ENCODE measurements at regions not wholly inside any gene's neighbourhood (a gene's known extent, or its start where the extent isn't known, plus 50 kb on each side); places are given as distances from the start of the nearest gene placed in this dataset.

DNA sequence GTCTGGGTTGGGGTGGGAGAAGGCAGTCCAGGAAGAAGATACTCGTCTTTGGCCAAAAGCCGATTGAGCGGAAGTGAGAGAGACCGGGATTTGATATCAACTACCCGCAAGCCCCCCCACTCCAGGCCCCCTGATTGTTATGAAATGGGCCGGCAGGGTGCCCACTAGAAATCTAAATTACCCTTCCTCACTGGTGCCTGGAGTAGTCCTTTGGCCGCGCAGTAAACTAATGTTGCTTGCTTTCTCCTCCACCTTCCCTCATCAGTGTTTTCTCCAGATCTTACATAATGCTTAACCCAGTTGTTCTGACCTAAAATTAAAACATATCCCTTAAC lies 119.2 kb upstream of the BARHL2 start:
- H3K9me3 ChIP-seq (ENCODE audit: control insufficient read depth, low read length, poor library complexity, severe bottlenecking), result no peaks in the 10 kb centered on the region
- no peak for DNase-seq
- Mint-ChIP-seq H3K36me3 (ENCODE audit: low read depth) (peaks cover 3% of the 10 kb centered on the region), H3K27ac (no peak overlapping the region), H3K4me1 (peaks cover 20% of the 10 kb centered on the region), H3K27me3 (peaks cover 92% of the 10 kb centered on the region), H3K4me3 (peak overlapping the region; percentile 64)
- ATAC-seq, result no peak

DNA sequence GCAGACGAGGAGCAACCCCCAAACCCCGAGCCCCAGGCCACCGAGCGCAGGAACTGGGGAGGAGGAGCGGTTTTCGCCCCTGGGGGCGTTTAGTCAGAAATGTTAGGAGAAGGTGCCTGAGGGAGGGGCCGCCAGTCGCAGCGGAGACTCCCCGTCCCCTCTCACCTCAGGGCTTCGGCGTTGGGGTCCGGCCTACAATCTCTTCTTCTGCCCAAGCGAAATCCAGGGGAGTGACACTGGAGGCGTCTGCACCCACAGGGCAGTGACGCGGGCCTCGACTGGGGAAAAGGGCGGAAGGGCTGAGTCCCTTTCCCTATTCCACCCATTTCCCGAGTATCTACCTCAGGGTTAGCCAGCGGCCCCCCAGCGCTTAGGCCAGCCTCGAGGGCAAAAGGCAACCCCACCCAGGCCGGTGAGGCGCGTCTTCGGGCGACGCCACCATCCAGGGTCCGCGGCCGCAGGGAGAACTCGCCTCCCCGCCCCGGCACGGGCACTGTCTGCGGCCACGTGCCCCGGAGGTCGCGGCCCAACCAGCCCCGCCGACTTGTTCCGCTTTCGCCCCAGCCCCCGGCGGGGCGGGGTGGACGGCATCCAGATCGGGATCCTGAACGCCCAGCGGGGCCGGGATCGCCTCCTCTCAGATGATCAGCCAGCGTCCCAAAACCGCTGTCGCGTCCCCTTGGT lies 118.7 kb upstream of the BARHL2 start:
- Mint-ChIP-seq H3K27ac (no peak overlapping the region), H3K36me3 (ENCODE audit: low read depth) (peaks cover 3% of the 10 kb centered on the region), H3K4me1 (peaks cover 20% of the 10 kb centered on the region), H3K27me3 (peaks cover 92% of the 10 kb centered on the region), H3K4me3 (peak overlapping the region; percentile 59)
- H3K9me3 ChIP-seq (ENCODE audit: control insufficient read depth, low read length, poor library complexity, severe bottlenecking), result no peaks in the 10 kb centered on the region
- DNase-seq (no peak), ATAC-seq (no peak)

DNA sequence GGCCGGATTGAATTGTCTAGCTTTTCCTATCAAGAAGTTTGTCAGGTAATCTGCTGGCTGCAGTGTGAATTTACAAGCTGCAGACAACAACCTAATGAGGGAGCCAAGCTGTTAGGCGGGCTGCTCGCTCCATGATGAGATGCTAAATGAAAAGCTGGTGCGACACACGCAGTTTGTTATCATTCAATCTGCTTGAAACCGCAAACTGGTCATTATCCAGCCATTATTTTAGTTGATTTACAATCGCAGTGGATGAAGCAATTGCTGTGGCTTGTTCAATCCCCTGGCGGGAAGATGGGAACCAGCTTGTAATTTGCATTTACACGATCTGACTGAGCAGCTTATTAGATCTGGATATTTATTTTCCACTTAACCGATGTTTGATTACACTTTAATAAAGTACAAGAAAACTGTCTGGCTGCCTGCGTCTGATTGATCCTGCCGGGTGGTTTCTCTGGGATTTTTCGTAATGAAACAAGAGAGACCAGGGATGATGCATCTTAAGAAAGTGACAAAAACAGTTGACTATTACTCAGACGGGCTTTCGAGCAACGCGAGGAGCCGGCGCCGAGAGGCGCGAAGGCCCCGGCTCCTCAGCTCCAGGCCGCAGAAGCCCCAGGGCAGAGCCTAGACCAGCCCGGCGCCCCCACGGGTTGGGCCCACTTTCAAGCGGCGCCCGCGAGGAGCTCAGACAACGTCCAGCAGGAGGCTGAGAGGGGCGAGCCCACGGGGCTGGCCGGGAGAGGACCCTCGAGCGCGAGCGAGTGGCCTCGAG lies 118.0 kb upstream of the BARHL2 start:
- Mint-ChIP-seq H3K4me1 (peaks cover 20% of the 10 kb centered on the region), H3K27me3 (peaks cover 92% of the 10 kb centered on the region), H3K27ac (peak overlapping the region; percentile 30), H3K4me3 (peak overlapping the region; percentile 59), H3K36me3 (ENCODE audit: low read depth) (peaks cover 3% of the 10 kb centered on the region)
- DNase-seq, result peak in 1 of 3 donors; percentile 11
- H3K9me3 ChIP-seq (ENCODE audit: control insufficient read depth, low read length, poor library complexity, severe bottlenecking), result no peaks in the 10 kb centered on the region
- no peak for ATAC-seq

DNA sequence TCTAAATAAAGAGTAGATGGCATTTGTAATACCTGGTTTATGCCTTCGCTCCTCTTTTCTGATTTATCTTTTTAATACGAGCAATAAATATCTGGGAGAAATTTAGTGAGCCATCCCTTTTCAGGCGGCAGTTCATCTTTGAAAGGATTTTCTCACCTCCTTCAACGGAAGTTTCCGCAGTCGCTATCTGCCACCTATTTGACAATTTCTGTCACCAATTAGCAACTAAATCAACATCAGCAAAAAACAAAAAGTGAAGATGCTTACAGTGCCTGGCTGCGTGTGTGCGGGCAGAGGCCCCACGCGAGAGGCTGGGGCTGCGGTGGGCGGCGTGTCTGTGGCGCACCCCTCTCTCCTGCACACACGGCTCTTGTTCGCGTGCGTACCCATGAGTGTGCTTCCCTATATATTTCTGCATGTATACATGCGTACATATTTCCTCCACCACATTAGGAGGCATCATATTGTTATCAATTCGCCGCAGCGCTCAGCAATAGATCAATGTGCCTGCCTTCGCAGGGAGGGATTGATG lies 117.3 kb upstream of the BARHL2 start:
- Mint-ChIP-seq H3K4me1 (peaks cover 20% of the 10 kb centered on the region), H3K27ac (peak overlapping the region; percentile 30), H3K27me3 (peaks cover 92% of the 10 kb centered on the region), H3K4me3 (peak overlapping the region; percentile 59), H3K36me3 (ENCODE audit: low read depth) (peaks cover 3% of the 10 kb centered on the region)
- ATAC-seq, result no peak
- DNase-seq, result no peak
- no peaks in the 10 kb centered on the region for H3K9me3 ChIP-seq (ENCODE audit: control insufficient read depth, low read length, poor library complexity, severe bottlenecking)

DNA sequence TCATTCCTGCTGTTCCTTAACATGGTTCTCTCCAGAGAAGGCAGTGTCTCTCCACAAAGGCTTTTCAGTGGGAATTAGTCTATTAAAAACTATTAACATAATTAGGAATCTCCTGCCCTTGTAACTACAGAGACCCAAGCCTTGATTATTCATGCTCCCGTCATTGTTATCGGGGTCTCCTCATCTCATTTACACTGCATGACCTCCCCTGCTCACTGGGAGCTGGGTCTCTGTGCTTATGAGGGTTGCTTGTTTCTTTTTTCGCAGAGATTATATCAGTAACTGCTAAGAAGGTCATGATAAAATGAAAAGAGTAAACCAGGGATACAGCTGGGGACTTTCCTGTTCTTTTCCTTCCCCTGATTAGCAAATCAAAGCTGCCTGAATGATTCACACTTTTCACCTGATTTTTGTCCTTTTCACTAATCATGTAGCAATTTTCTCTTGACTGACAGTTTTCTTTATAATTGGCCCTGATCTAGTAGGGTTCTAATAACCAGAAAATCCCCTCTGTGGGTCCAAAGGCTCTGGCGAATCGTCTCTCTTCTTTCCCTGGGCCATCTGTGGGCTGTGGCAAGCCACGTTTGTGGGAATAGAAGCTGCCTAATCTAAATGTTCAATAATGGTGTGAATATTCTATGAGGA lies 116.5 kb upstream of the BARHL2 start:
- DNase-seq (no peak), ATAC-seq (no peak)
- Mint-ChIP-seq H3K4me1 (peaks cover 14% of the 10 kb centered on the region), H3K27ac (no peak overlapping the region), H3K27me3 (peaks cover 92% of the 10 kb centered on the region), H3K4me3 (no peak overlapping the region), H3K36me3 (ENCODE audit: low read depth) (peaks cover 3% of the 10 kb centered on the region)
- no peaks in the 10 kb centered on the region for H3K9me3 ChIP-seq (ENCODE audit: control insufficient read depth, low read length, poor library complexity, severe bottlenecking)

DNA sequence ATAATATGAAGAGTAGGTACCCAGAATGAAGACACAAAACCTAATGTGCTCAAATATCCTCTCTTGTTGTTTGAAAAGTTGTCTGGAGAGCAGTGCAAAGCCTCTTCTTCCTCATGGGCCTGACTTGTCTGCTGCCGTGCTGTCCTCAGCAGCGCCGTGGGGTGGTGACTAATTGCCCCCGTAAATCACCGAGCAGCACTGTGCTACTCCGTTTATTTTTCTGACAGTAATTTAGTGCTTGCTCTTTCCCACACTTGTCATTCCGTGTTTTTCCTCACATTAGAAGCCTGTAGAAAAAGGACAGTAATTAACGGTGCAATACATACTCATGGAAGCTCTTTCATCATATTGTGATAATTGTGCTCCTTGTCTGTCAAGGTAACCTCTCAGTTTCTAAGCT lies 114.8 kb upstream of the BARHL2 start:
- H3K36me3 Mint-ChIP-seq (ENCODE audit: low read depth), result peaks cover 4% of the 10 kb centered on the region
- ATAC-seq (no peak), DNase-seq (no peak)
- no peak overlapping the region for H3K4me3 Mint-ChIP-seq
- H3K4me1 Mint-ChIP-seq, result peaks cover 13% of the 10 kb centered on the region
- no peaks in the 10 kb centered on the region for H3K9me3 ChIP-seq (ENCODE audit: control insufficient read depth, low read length, poor library complexity, severe bottlenecking)
- peaks cover 91% of the 10 kb centered on the region for H3K27me3 Mint-ChIP-seq
- H3K27ac Mint-ChIP-seq, result no peak overlapping the region

DNA sequence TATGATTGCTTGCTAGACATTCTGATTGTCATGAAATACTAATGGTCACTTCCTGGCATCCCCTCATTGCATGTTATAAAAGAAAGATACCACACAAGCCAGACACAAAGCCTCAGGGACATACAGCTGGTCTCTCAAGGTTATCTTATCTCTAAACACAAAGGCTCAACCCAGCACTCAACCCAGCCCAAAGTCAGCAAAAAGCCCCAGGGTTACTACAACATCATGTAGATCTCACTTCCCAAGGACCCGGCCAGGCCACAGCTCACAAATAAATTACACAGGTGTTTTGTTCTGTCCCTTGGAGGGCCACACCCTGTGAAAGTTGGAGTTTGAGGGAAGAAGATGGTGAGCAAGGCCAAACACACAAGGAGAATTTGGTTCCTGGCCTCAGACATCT lies 109.7 kb upstream of the BARHL2 start:
- DNase-seq (no peak), ATAC-seq (no peak)
- peaks cover 5% of the 10 kb centered on the region for H3K36me3 Mint-ChIP-seq (ENCODE audit: low read depth)
- H3K4me3 Mint-ChIP-seq, result no peak overlapping the region
- peaks cover 84% of the 10 kb centered on the region for H3K27me3 Mint-ChIP-seq
- H3K9me3 ChIP-seq (ENCODE audit: control insufficient read depth, low read length, poor library complexity, severe bottlenecking), result no peaks in the 10 kb centered on the region
- H3K4me1 Mint-ChIP-seq, result no peaks in the 10 kb centered on the region
- H3K27ac Mint-ChIP-seq, result no peak overlapping the region

DNA sequence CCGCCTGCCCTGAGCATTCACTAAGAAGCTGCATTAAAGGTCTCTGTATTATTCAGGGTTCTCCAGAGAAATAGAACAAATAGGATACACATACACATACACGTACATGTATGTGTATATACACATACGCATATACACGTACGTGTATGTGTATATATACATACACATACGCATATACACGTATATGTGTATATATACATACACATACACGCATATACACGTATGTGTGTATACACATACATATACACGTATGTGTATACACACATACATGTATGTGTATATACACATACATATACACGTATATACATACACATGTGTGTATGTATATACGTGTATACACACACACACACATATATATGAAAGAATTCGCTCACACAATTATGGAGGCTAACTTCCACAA lies 108.9 kb upstream of the BARHL2 start:
- Mint-ChIP-seq H3K27ac (no peak overlapping the region), H3K27me3 (peaks cover 79% of the 10 kb centered on the region), H3K36me3 (ENCODE audit: low read depth) (peaks cover 5% of the 10 kb centered on the region), H3K4me3 (no peak overlapping the region), H3K4me1 (no peaks in the 10 kb centered on the region)
- ATAC-seq (no peak), DNase-seq (no peak)
- H3K9me3 ChIP-seq (ENCODE audit: control insufficient read depth, low read length, poor library complexity, severe bottlenecking), result no peaks in the 10 kb centered on the region

DNA sequence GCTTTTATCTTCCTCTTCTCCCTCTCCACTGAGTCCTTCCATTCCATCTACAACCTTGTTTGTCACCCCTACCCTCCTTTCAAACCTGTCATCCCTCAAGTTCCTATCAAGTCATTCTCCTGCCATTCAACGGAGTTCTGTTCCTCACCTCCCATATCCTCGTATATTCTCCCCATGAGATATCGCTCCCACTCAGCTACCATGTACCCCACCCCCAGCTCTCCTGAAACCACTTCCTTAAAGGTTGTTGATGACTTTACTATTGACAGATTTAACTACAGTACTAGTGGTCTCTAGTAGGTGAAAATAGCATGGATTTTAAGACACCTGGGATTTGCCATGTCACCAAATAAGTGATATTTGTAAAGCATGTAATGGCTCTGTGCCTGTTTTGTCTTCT lies 107.4 kb upstream of the BARHL2 start:
- Mint-ChIP-seq H3K36me3 (ENCODE audit: low read depth) (peaks cover 5% of the 10 kb centered on the region), H3K27ac (no peak overlapping the region), H3K4me3 (no peak overlapping the region), H3K27me3 (peaks cover 64% of the 10 kb centered on the region), H3K4me1 (no peaks in the 10 kb centered on the region)
- ATAC-seq (no peak), DNase-seq (no peak)
- no peaks in the 10 kb centered on the region for H3K9me3 ChIP-seq (ENCODE audit: control insufficient read depth, low read length, poor library complexity, severe bottlenecking)

DNA sequence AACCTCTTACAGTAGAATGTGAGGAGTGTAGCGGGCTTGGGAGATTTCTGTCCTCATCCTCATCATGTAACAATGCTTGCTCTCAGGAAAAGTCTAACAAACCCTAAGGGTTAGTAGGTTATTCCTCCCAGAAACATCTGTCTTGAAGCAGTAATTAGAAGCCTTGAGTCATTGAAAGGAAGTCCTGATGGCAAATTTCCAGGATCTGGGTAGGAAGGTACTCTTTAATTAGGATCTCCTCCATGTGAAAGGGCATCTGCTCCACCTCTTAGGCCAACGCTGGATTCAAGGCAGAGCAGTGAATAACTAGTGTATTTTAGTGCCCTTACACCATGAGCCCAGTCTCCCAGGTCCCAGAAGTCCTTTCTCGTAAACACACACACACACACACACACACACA lies 106.6 kb upstream of the BARHL2 start:
- no peak for ATAC-seq
- Mint-ChIP-seq H3K27me3 (peaks cover 58% of the 10 kb centered on the region), H3K36me3 (ENCODE audit: low read depth) (peaks cover 5% of the 10 kb centered on the region), H3K4me3 (no peak overlapping the region), H3K27ac (no peak overlapping the region), H3K4me1 (no peaks in the 10 kb centered on the region)
- H3K9me3 ChIP-seq (ENCODE audit: control insufficient read depth, low read length, poor library complexity, severe bottlenecking), result no peaks in the 10 kb centered on the region
- no peak for DNase-seq

DNA sequence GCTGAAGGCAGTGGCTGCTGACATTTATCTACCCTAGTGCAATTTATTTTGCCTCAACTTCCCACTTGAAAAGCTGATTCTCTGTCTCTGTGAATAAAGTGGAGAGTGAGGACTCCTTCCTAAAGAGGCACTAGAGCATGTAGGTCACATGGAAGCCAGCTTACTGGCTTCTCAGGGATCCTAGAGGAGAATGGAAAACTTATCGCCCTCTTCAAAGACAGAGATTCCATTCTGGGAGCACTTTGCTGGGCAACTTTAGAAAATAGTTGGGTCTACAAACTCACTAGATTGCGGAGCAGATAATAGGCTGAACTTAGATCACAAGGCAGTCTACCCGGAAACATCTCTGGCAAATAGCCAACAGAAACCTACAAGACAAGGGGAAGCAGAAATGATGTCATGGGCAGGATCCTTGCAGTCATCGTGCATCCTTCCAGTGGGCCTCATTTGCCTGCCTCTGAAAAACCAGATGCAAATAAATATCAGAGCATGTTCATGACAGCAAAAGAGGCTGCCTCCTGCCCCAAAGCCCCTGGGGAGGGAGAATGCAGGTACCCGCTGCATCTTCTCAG lies 104.8 kb upstream of the BARHL2 start:
- Mint-ChIP-seq H3K27me3 (peaks cover 56% of the 10 kb centered on the region), H3K4me1 (no peaks in the 10 kb centered on the region), H3K27ac (no peak overlapping the region), H3K4me3 (no peak overlapping the region), H3K36me3 (ENCODE audit: low read depth) (peaks cover 4% of the 10 kb centered on the region)
- DNase-seq (no peak), ATAC-seq (no peak)
- H3K9me3 ChIP-seq (ENCODE audit: control insufficient read depth, low read length, poor library complexity, severe bottlenecking), result no peaks in the 10 kb centered on the region

DNA sequence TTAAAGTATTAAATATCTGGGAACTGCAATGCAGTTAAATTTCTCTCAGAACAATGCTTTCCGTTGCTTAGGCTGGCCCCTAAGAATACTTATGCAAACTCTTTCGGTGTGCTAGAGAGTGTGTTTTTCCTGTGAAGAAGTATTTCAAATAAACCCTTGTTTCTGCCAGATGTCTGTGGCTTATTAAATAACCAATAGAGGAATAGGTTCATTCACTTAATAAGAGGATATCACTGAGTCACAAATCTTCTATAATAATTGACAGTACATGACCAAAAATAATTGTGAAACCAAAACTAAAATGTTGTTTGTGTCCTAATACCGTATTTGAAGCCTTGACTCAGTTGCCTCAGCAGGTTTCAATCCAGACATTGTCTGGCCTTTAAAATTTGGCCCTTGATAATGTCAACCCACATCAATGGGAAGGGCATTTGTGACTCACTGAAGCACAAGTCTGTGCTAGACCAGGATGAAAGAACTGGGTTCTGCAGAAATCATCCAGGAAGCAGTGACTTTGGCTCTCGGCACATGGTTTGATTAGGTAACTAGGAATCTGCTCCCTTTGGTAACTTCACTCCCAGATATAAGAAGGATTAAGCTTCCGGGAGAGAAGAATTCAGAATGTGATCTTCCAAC lies 104.2 kb upstream of the BARHL2 start:
- no peak overlapping the region for H3K4me3 Mint-ChIP-seq
- H3K9me3 ChIP-seq (ENCODE audit: control insufficient read depth, low read length, poor library complexity, severe bottlenecking), result no peaks in the 10 kb centered on the region

DNA sequence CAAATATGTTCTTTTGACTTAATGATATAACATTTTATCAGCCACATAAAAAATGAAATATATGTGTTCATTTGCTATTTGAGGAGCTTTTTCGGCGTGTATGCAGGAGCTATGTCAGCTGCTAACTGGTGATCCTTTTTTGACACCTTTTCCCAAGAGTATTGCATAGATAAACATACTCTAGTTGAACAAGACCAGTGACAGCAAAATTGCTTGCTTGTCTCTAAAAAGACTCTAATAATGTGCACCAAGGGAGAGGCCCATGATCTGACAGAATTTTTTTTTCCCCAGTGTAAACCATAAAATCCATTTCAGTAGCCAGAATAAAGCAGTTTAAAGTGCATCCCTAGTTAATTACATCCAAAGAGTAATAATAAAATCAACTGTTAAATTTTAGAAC lies 103.6 kb upstream of the BARHL2 start:
- Mint-ChIP-seq H3K36me3 (ENCODE audit: low read depth) (peaks cover 4% of the 10 kb centered on the region), H3K27me3 (peaks cover 59% of the 10 kb centered on the region), H3K4me1 (no peaks in the 10 kb centered on the region), H3K4me3 (no peak overlapping the region), H3K27ac (no peak overlapping the region)
- no peak for DNase-seq
- no peak for ATAC-seq
- no peaks in the 10 kb centered on the region for H3K9me3 ChIP-seq (ENCODE audit: control insufficient read depth, low read length, poor library complexity, severe bottlenecking)

More for the DNA sequence above, 104.2 kb upstream of the BARHL2 start:
- Mint-ChIP-seq H3K27ac (no peak overlapping the region), H3K4me1 (no peaks in the 10 kb centered on the region), H3K27me3 (peaks cover 56% of the 10 kb centered on the region), H3K36me3 (ENCODE audit: low read depth) (peaks cover 4% of the 10 kb centered on the region)
- DNase-seq (no peak), ATAC-seq (no peak)

Measured in T-helper 17 cell (primary cell).